DOHH2 (cell line): ENCODE measurements at regions not wholly inside any gene's neighbourhood (a gene's known extent, or its start where the extent isn't known, plus 50 kb on each side); places are given as distances from the start of the nearest gene placed in this dataset.

Experiments used
- H3F3A ChIP-seq: fragments of 200-600 bp; sonication (generic), shearing (Covaris generic); 2 replicates; pipeline ENCODE4 v1.6.0; 2016; ENCODE audit warnings: antibody characterized with exemption, mild to moderate bottlenecking; ENCODE audit not compliant: control insufficient read depth, insufficient read depth
- H3K27ac ChIP-seq: fragments of 200-600 bp; sonication (generic); 2 replicates; pipeline ENCODE4 v1.5.1; 2014; ENCODE audit warnings: low read depth, mild to moderate bottlenecking, low read length, moderate library complexity
- H3K27me3 ChIP-seq: fragments of 200-600 bp; sonication (generic); 2 replicates; pipeline ENCODE4 v1.6.1; 2014; ENCODE audit warnings: mild to moderate bottlenecking, low read length, mixed read lengths; ENCODE audit not compliant: control insufficient read depth
- H3K36me3 ChIP-seq: fragments of 200-600 bp; sonication (generic); 2 replicates; pipeline ENCODE4 v1.6.1; 2014; ENCODE audit warnings: mild to moderate bottlenecking, low read length, moderate library complexity, mixed read lengths; ENCODE audit not compliant: control insufficient read depth
- H3K4me1 ChIP-seq: fragments of 200-600 bp; sonication (generic); 2 replicates; pipeline ENCODE4 v1.6.1; 2014; ENCODE audit warnings: mild to moderate bottlenecking, low read length, mixed read lengths; ENCODE audit not compliant: control insufficient read depth
- H3K4me2 ChIP-seq: fragments of 200-600 bp; sonication (generic); 2 replicates; pipeline ENCODE4 v1.6.0; 2014; ENCODE audit warnings: mild to moderate bottlenecking, low read length, moderate library complexity
- H3K4me3 ChIP-seq: fragments of 200-600 bp; sonication (generic); 2 replicates; pipeline ENCODE4 v1.5.1; 2014; ENCODE audit warnings: mild to moderate bottlenecking, low read length, mixed read lengths
- H3K79me2 ChIP-seq: fragments of 200-600 bp; sonication (generic); 2 replicates; pipeline ENCODE4 v1.6.1; 2014; ENCODE audit warnings: mild to moderate bottlenecking, low read length, mixed read lengths; ENCODE audit not compliant: control insufficient read depth
- H3K9me2 ChIP-seq: fragments of 200-600 bp; sonication (generic); replicated peaks from 2 replicates; pipeline ENCODE4 v1.6.1; 2014; ENCODE audit warnings: mild to moderate bottlenecking, low read length, mixed read lengths; ENCODE audit not compliant: control insufficient read depth
- H3K9me3 ChIP-seq: fragments of 200-600 bp; sonication (generic); 2 replicates; pipeline ENCODE4 v1.6.1; 2014; ENCODE audit warnings: antibody characterized with exemption, low read length, mixed read lengths; ENCODE audit not compliant: control insufficient read depth, insufficient read depth
- H4K20me1 ChIP-seq: fragments of 200-600 bp; sonication (generic); 2 replicates; pipeline ENCODE4 v1.6.0; 2014; ENCODE audit warnings: low read depth, mild to moderate bottlenecking, antibody characterized with exemption, low read length, moderate library complexity; ENCODE audit not compliant: control insufficient read depth, insufficient read depth
- EZH2phosphoT487 ChIP-seq: fragments of 200-600 bp; sonication (generic); IDR thresholded peaks from 2 replicates; pipeline ENCODE4 v1.6.1; 2017; ENCODE audit warnings: borderline replicate concordance, mild to moderate bottlenecking, antibody characterized with exemption, low read length, moderate library complexity, mixed read lengths
- TF ChIP-seq, protein P1 (sequence below): fragments of 200-600 bp; sonication (generic); IDR thresholded peaks from one replicate; pipeline ENCODE4 v1.5.1; 2014; ENCODE audit warnings: antibody characterized with exemption, mild to moderate bottlenecking, low read depth, low read length; ENCODE audit not compliant: poor library complexity, severe bottlenecking

DNA sequence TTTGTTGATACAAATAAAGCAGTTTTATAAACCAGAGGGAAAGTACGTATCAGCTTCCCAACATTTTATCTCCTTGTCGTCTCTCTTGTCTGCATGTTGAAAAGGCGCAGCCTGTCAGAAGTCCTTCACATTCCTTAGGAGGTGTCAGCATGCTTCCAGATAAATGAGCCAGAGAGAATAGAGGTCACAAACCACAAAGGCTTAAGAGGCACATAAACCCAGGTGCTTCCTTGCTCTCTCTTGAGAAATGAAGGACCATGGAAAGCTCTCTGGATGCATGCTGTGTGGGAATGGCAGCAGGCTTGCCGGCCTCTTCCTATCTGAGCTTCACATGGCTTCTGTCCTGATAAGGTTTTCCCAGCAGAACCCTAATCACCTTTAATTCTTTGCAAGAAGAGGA is 448.5 kb downstream of the XPNPEP1 start:
- Histone ChIP-seq H3K4me3 (no peak overlapping the region), H3K9me3 (no peaks in the 10 kb centered on the region), H4K20me1 (no peaks in the 10 kb centered on the region), H3K27ac (no peak overlapping the region), H3K9me2 (no peaks in the 10 kb centered on the region), H3F3A (no peaks in the 10 kb centered on the region), H3K4me1 (no peaks in the 10 kb centered on the region), H3K27me3 (no peaks in the 10 kb centered on the region), H3K36me3 (no peaks in the 10 kb centered on the region), H3K4me2 (no peak overlapping the region), H3K79me2 (no peaks in the 10 kb centered on the region)
- TF ChIP-seq, protein P1, sequence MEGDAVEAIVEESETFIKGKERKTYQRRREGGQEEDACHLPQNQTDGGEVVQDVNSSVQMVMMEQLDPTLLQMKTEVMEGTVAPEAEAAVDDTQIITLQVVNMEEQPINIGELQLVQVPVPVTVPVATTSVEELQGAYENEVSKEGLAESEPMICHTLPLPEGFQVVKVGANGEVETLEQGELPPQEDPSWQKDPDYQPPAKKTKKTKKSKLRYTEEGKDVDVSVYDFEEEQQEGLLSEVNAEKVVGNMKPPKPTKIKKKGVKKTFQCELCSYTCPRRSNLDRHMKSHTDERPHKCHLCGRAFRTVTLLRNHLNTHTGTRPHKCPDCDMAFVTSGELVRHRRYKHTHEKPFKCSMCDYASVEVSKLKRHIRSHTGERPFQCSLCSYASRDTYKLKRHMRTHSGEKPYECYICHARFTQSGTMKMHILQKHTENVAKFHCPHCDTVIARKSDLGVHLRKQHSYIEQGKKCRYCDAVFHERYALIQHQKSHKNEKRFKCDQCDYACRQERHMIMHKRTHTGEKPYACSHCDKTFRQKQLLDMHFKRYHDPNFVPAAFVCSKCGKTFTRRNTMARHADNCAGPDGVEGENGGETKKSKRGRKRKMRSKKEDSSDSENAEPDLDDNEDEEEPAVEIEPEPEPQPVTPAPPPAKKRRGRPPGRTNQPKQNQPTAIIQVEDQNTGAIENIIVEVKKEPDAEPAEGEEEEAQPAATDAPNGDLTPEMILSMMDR, result no peak
- no peak for TF ChIP-seq EZH2phosphoT487

DNA sequence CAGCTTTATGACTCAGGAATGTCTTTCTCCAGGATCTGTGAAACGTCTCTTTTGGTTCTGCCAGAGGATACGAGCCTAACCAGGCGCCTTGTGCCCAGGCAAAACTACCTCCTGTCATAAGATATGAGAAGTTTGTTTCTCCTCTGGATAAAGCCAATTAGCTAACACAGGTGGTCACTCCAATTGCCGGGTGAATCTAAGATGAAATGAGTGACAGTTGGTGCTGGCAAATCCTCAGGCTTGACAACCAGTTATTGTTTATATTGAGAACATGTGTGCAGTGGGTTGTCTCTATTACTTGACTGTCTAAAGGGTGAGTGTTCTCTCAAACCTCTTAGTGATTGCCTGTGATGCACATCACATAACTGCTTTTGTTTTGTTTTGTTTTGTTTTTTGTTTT is 449.1 kb downstream of the XPNPEP1 start:
- Histone ChIP-seq H3K36me3 (no peaks in the 10 kb centered on the region), H4K20me1 (no peaks in the 10 kb centered on the region), H3K27me3 (no peaks in the 10 kb centered on the region), H3K4me2 (no peak overlapping the region), H3K9me2 (no peaks in the 10 kb centered on the region), H3K27ac (no peak overlapping the region), H3K79me2 (no peaks in the 10 kb centered on the region), H3K9me3 (no peaks in the 10 kb centered on the region), H3K4me3 (no peak overlapping the region), H3F3A (no peaks in the 10 kb centered on the region), H3K4me1 (no peaks in the 10 kb centered on the region)
- TF ChIP-seq EZH2phosphoT487, result no peak
- TF ChIP-seq, protein P1, result no peak

DNA sequence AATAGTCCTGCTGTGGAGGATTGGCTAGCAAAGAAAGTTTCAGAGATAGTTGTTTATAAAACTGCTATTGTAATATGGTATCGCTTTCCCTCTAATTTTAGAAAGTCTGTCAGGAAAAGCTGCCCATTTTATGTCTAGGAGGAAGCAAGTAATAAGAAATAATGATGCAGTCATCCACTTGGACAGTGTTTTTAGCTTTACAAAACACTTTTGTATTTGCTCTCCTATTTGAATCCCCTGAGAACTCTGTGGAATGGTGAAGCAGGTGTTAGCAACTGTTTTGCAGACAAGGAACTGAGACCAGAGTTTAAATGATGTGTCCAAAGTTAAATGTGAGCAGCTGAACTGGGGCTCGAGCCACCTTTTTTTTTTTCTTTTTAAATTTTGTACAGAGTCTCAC is 455.8 kb downstream of the XPNPEP1 start:
- H3K36me3 ChIP-seq, result no peaks in the 10 kb centered on the region
- H3K4me2 ChIP-seq, result no peak overlapping the region

More for the DNA sequence above, 455.8 kb downstream of the XPNPEP1 start:
- Histone ChIP-seq H3K4me3 (no peak overlapping the region), H4K20me1 (no peaks in the 10 kb centered on the region), H3K9me3 (no peaks in the 10 kb centered on the region), H3K4me1 (no peaks in the 10 kb centered on the region), H3K27me3 (no peaks in the 10 kb centered on the region), H3K27ac (no peak overlapping the region), H3K9me2 (no peaks in the 10 kb centered on the region), H3K79me2 (no peaks in the 10 kb centered on the region), H3F3A (no peaks in the 10 kb centered on the region)
- TF ChIP-seq, protein P1, result no peak
- no peak for TF ChIP-seq EZH2phosphoT487
